Chondrocyte (in vitro differentiated cells): ENCODE measurements at regions not wholly inside any gene's neighbourhood (a gene's known extent, or its start where the extent isn't known, plus 50 kb on each side); places are given as distances from the start of the nearest gene placed in this dataset.

Experiments
- DNase-seq: peaks from one replicate; pipeline ENCODE4 v3.0.0; 2021; ENCODE audit warnings: mixed read lengths, low spot score
- H3K27ac Mint-ChIP-seq: one replicate; pipeline ENCODE4 v1.8.0; 2021; ENCODE audit warnings: mild to moderate bottlenecking, moderate library complexity, mixed read lengths; ENCODE audit not compliant: unreplicated experiment
- H3K27me3 Mint-ChIP-seq: 2 replicates; pipeline ENCODE4 v1.8.0; 2021; ENCODE audit warnings: low read depth, mixed read lengths
- H3K36me3 Mint-ChIP-seq: 2 replicates; pipeline ENCODE4 v1.8.0; 2021; ENCODE audit warnings: low read depth, mixed read lengths
- H3K4me1 Mint-ChIP-seq: 2 replicates; pipeline ENCODE4 v1.8.0; 2021; ENCODE audit warnings: low read depth, mild to moderate bottlenecking, mixed read lengths
- H3K4me3 Mint-ChIP-seq: one replicate; pipeline ENCODE4 v1.8.0; 2021; ENCODE audit warnings: mild to moderate bottlenecking, moderate library complexity, mixed read lengths; ENCODE audit not compliant: unreplicated experiment
- H3K9me3 Mint-ChIP-seq: 2 replicates; pipeline ENCODE4 v1.8.0; 2021; ENCODE audit warnings: low read depth, mixed read lengths
- TF ChIP-seq, protein P1 (sequence below): fragments of 200-600 bp; sonication (generic); IDR thresholded peaks from 2 replicates; pipeline ENCODE4 v1.5.0; 2021; ENCODE audit warnings: antibody characterized with exemption, mild to moderate bottlenecking, moderate library complexity

DNA sequence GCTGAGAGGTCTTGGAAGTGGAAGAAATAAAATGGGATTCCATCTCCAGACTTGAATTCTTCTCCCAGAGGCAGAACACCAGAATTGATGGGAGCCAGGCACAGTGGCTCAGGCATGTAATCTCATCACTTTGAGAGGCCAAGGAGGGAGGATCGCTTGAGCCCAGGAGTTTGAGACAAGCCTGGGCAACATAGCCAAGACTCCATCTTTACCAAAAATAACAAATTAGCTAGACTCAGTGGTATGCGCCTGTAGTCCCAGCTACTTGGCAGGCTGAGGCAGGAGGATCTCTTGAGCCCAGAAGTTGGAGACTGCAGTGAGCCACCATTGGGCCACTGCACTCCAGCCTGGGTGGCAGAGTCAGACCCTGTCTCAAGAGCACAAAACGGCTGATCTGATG lies 144.3 kb downstream of the C1D start:
- H3K27me3 Mint-ChIP-seq = no peaks in the 10 kb centered on the region
- no peak overlapping the region for H3K27ac Mint-ChIP-seq

DNA sequence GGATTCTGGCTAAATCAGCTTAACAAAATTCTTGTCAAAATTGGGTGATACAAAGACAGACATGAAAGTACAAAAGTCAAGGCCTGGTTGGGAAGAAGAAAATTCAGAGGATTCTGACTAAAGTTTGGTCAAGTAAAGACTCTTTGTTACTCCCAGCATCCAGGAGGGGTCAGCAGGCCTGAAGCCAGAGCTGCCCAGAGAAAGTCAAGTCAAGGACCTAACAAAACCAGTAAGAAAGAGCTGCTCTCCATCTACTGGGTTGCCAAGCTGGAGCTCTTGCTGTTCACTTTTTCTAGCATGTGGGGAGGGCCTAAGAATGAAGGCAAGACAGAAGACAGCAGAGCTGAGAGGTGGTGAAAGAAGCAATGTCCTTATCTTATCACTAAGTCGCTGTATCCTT lies 143.3 kb downstream of the C1D start:
- H3K4me1 Mint-ChIP-seq = peaks cover 27% of the 10 kb centered on the region
- no peak for DNase-seq
- H3K27me3 Mint-ChIP-seq = no peaks in the 10 kb centered on the region
- no peak overlapping the region for H3K4me3 Mint-ChIP-seq
- H3K27ac Mint-ChIP-seq = no peak overlapping the region
- H3K9me3 Mint-ChIP-seq = no peaks in the 10 kb centered on the region
- no peaks in the 10 kb centered on the region for H3K36me3 Mint-ChIP-seq
- TF ChIP-seq, protein P1, sequence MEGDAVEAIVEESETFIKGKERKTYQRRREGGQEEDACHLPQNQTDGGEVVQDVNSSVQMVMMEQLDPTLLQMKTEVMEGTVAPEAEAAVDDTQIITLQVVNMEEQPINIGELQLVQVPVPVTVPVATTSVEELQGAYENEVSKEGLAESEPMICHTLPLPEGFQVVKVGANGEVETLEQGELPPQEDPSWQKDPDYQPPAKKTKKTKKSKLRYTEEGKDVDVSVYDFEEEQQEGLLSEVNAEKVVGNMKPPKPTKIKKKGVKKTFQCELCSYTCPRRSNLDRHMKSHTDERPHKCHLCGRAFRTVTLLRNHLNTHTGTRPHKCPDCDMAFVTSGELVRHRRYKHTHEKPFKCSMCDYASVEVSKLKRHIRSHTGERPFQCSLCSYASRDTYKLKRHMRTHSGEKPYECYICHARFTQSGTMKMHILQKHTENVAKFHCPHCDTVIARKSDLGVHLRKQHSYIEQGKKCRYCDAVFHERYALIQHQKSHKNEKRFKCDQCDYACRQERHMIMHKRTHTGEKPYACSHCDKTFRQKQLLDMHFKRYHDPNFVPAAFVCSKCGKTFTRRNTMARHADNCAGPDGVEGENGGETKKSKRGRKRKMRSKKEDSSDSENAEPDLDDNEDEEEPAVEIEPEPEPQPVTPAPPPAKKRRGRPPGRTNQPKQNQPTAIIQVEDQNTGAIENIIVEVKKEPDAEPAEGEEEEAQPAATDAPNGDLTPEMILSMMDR = no peak

More for the DNA sequence above, 144.3 kb downstream of the C1D start:
- no peak for DNase-seq
- Mint-ChIP-seq H3K4me3 (no peak overlapping the region), H3K36me3 (no peaks in the 10 kb centered on the region), H3K9me3 (no peaks in the 10 kb centered on the region), H3K4me1 (peaks cover 22% of the 10 kb centered on the region)
- TF ChIP-seq, protein P1 = no peak

DNA sequence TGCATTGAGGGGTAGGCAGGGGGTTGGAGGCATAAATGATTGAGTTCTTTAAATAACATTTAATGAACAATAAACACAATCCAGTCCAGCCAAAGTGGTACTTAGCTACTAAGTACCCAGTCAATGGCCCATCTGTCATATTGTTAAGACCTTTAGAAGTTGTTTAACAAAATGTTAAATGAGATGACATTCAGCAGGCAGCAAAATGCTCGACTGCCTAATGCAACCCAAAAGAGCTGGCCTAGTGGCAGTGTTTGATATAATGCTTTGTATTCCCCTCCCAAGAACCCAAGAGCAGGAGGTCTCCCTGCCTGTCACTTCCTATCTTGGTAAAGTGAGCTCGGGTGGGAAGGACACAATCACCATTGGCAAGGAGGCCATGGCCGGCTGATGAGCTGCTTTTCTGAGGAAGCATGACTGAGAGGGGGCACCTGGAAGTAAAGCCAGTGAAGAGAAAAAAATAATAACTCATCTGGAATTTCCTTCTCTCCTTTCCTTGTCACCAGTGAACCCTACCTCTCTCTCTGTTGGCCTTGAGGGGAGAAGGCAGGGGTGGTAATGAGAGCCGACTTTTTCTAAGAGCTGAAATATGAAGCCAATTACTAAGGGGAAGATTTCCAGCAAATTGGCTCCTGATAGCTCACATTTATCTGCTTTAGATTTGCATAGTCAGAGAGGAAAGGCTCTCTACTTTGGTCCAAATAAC lies 140.6 kb downstream of the C1D start:
- Mint-ChIP-seq H3K27ac (no peak overlapping the region), H3K4me1 (peaks cover 20% of the 10 kb centered on the region), H3K4me3 (no peak overlapping the region), H3K36me3 (no peaks in the 10 kb centered on the region), H3K9me3 (no peaks in the 10 kb centered on the region), H3K27me3 (no peaks in the 10 kb centered on the region)
- no peak for DNase-seq
- TF ChIP-seq, protein P1 = no peak

DNA sequence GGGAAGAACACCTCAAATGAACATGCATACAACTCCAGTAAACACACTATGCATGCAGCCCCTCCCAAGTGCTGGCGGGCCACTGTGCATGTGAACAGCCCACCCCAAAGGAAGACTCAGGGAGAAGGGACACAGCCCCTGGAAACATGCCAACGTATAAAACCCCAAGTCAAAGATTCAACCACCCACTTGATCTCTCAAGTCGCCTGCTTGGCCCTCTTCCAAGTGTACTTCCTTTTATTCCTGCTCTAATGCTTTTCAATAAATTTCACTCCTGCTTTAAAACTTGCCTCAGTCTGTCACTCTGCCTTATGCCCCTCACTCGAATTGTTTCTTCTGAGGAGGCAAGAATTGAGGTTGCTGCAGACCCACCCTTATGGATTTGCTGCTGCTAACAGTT lies 139.1 kb downstream of the C1D start:
- TF ChIP-seq, protein P1 = no peak
- Mint-ChIP-seq H3K4me3 (no peak overlapping the region), H3K27ac (no peak overlapping the region), H3K4me1 (peaks cover 6% of the 10 kb centered on the region), H3K27me3 (no peaks in the 10 kb centered on the region), H3K9me3 (no peaks in the 10 kb centered on the region), H3K36me3 (no peaks in the 10 kb centered on the region)
- DNase-seq = no peak

DNA sequence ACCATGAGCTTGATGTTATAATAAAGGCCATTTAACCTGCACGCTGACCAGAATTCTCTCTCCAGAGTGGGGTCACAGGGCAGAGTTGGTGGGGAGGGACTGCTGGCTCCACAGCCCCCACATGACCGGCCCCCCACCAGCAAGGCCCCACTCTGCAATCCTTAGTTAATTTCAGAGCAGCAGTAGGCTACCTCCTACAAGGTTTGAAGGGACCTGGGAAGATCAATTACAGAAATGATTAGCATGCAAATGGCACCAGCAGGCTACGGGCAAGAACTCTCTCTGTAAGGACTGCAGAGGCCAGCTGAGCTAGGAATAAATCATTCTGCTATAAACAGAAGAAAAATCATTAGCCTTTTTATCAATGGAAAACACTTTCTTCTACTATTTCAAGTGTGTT lies 135.3 kb downstream of the C1D start:
- Mint-ChIP-seq H3K4me1 (peaks cover 5% of the 10 kb centered on the region), H3K36me3 (no peaks in the 10 kb centered on the region), H3K4me3 (no peak overlapping the region), H3K27me3 (no peaks in the 10 kb centered on the region), H3K9me3 (no peaks in the 10 kb centered on the region), H3K27ac (no peak overlapping the region)
- no peak for DNase-seq
- TF ChIP-seq, protein P1 = no peak
